Vagina (tissue), 2 donors: ENCODE measurements at regions not wholly inside any gene's neighbourhood (a gene's known extent, or its start where the extent isn't known, plus 50 kb on each side); places are given as distances from the start of the nearest gene placed in this dataset.

ENCODE experiments used
- DNase-seq, 2 donors: peaks; one replicate each; pipeline ENCODE4 v3.0.0-alpha.2; 2017; ENCODE audit errors: extremely low spot score in 2 of 2
- H3K27ac ChIP-seq: fragments of 200-600 bp; sonication (generic); one replicate; pipeline ENCODE4 v1.5.1; 2019
- H3K27me3 ChIP-seq: fragments of 200-600 bp; sonication (generic); one replicate; pipeline ENCODE4 v1.5.1; 2019
- H3K36me3 ChIP-seq, 2 donors: fragments of 200-600 bp; sonication (generic); one replicate each; pipeline ENCODE4 v1.5.1; 2017 to 2019
- H3K4me1 ChIP-seq: fragments of 200-600 bp; sonication (generic); one replicate; pipeline ENCODE4 v1.5.1; 2019
- H3K4me3 ChIP-seq, 2 donors: fragments of 200-600 bp; sonication (generic); 1 replicate in 1 of 2; 2 replicates in 1 of 2; pipeline ENCODE4 v1.5.1; 2016 to 2019
- H3K9me3 ChIP-seq: fragments of 200-600 bp; sonication (generic); one replicate; pipeline ENCODE4 v1.5.1; 2019
- CTCF ChIP-seq, 3 experiments: fragments of 450-650 bp in 2 of 3; fragments of 200-600 bp in 1 of 3; sonication (generic) in 1 of 3; IDR thresholded peaks; one replicate each; pipeline ENCODE4 v1.5.1; 2017 to 2019; ENCODE audit warnings: antibody characterized with exemption in 3 of 3, mild to moderate bottlenecking in 2 of 3, moderate library complexity in 2 of 3
- POLR2A ChIP-seq, 2 donors: fragments of 450-650 bp; IDR thresholded peaks; one replicate each; pipeline ENCODE4 v1.6.1; 2017; ENCODE audit warnings: antibody characterized with exemption in 2 of 2, mild to moderate bottlenecking in 2 of 2, moderate library complexity in 2 of 2
- POLR2AphosphoS5 ChIP-seq, 2 donors: sonication (generic); formaldehyde crosslinking; IDR thresholded peaks; one replicate each; pipeline ENCODE4 v1.9.0; 2017; ENCODE audit warnings: antibody characterized with exemption in 2 of 2, mild to moderate bottlenecking in 2 of 2, low read depth in 1 of 2; ENCODE audit not compliant: insufficient read depth in 1 of 2
- intact Hi-C: fragments of 100-400 bp; cut with DNase I; formaldehyde crosslinking; loops from one replicate; pipeline ENCODE4 v1.15.1; 2023

GRCh38 chr5:2929779-2930178 is 178.3 kb upstream of the IRX2 start:
- DNase-seq = no peak
- Histone ChIP-seq H3K27ac (no peak overlapping the region), H3K27me3 (no peaks in the 10 kb centered on the region), H3K4me3 (no peak overlapping the region), H3K9me3 (no peaks in the 10 kb centered on the region), H3K36me3 (no peaks in the 10 kb centered on the region), H3K4me1 (no peaks in the 10 kb centered on the region)
- TF ChIP-seq CTCF (IDR thresholded peaks at IDR 0.05) (no peak), POLR2AphosphoS5 (IDR thresholded peaks at IDR 0.05; ENCODE audit: insufficient read depth in 1 of 2, low read depth in 1 of 2) (no peak), POLR2A (IDR thresholded peaks at IDR 0.05) (no peak)
- intact Hi-C loops = no loop called here

GRCh38 chr5:2921651-2922050 is 170.2 kb upstream of the IRX2 start:
- no peaks in the 10 kb centered on the region for H3K36me3 ChIP-seq
- H3K4me1 ChIP-seq = no peaks in the 10 kb centered on the region
- intact Hi-C loops = no loop called here
- no peak for DNase-seq
- H3K27ac ChIP-seq = no peak overlapping the region
- no peak overlapping the region for H3K4me3 ChIP-seq
- no peaks in the 10 kb centered on the region for H3K9me3 ChIP-seq
- H3K27me3 ChIP-seq = no peaks in the 10 kb centered on the region
- TF ChIP-seq CTCF (IDR thresholded peaks at IDR 0.05) (no peak), POLR2AphosphoS5 (IDR thresholded peaks at IDR 0.05; ENCODE audit: insufficient read depth in 1 of 2, low read depth in 1 of 2) (no peak), POLR2A (IDR thresholded peaks at IDR 0.05) (no peak)

- intact Hi-C loops = no loop called here
- H3K27me3 ChIP-seq = no peaks in the 10 kb centered on the region
- H3K36me3 ChIP-seq = no peaks in the 10 kb centered on the region
- H3K4me1 ChIP-seq = no peaks in the 10 kb centered on the region
- H3K27ac ChIP-seq = no peak overlapping the region
- no peak for DNase-seq
- no peaks in the 10 kb centered on the region for H3K9me3 ChIP-seq
- TF ChIP-seq POLR2AphosphoS5 (IDR thresholded peaks at IDR 0.05; ENCODE audit: insufficient read depth in 1 of 2, low read depth in 1 of 2) = no peak
- TF ChIP-seq CTCF (IDR thresholded peaks at IDR 0.05) = no peak
- no peak for TF ChIP-seq POLR2A (IDR thresholded peaks at IDR 0.05)
- no peak overlapping the region for H3K4me3 ChIP-seq
Observed at GRCh38 chr5:2921176-2921575, 169.7 kb upstream of the IRX2 start.

GRCh38 chr5:2920312-2920711 is 168.8 kb upstream of the IRX2 start:
- no peak overlapping the region for H3K27ac ChIP-seq
- no peaks in the 10 kb centered on the region for H3K9me3 ChIP-seq
- H3K4me3 ChIP-seq = no peak overlapping the region
- no peaks in the 10 kb centered on the region for H3K36me3 ChIP-seq
- intact Hi-C loops = no loop called here
- DNase-seq = no peak
- H3K27me3 ChIP-seq = no peaks in the 10 kb centered on the region
- TF ChIP-seq POLR2AphosphoS5 (IDR thresholded peaks at IDR 0.05; ENCODE audit: insufficient read depth in 1 of 2, low read depth in 1 of 2) = no peak
- H3K4me1 ChIP-seq = no peaks in the 10 kb centered on the region

GRCh38 chr5:2919310-2920018 is 168.0 kb upstream of the IRX2 start:
- Histone ChIP-seq H3K4me3 (no peak overlapping the region), H3K27ac (no peak overlapping the region), H3K27me3 (no peaks in the 10 kb centered on the region), H3K4me1 (no peaks in the 10 kb centered on the region), H3K36me3 (no peaks in the 10 kb centered on the region), H3K9me3 (no peaks in the 10 kb centered on the region)
- no peak for TF ChIP-seq POLR2AphosphoS5 (IDR thresholded peaks at IDR 0.05; ENCODE audit: insufficient read depth in 1 of 2, low read depth in 1 of 2)
- intact Hi-C loops = no loop called here
- peak in 1 of 2 donors; percentile 58 for DNase-seq

GRCh38 chr5:2917524-2917923 is 166.0 kb upstream of the IRX2 start:
- H3K27me3 ChIP-seq = no peaks in the 10 kb centered on the region
- peak in 1 of 2 donors; percentile 54 for DNase-seq
- intact Hi-C loops = no loop called here
- no peak overlapping the region for H3K4me3 ChIP-seq
- H3K27ac ChIP-seq = no peak overlapping the region
- TF ChIP-seq POLR2AphosphoS5 (IDR thresholded peaks at IDR 0.05; ENCODE audit: insufficient read depth in 1 of 2, low read depth in 1 of 2) (no peak), CTCF (IDR thresholded peaks at IDR 0.05) (no peak), POLR2A (IDR thresholded peaks at IDR 0.05) (no peak)
- no peaks in the 10 kb centered on the region for H3K36me3 ChIP-seq
- no peaks in the 10 kb centered on the region for H3K4me1 ChIP-seq
- H3K9me3 ChIP-seq = no peaks in the 10 kb centered on the region
